Karpas-422 (cell line): ENCODE measurements at regions not wholly inside any gene's neighbourhood (a gene's known extent, or its start where the extent isn't known, plus 50 kb on each side); places are given as distances from the start of the nearest gene placed in this dataset.
A peak's percentile ranks its signal among the peaks of the same experiment; 100 is the strongest.

Experiments
- DNase-seq: peaks from one replicate; pipeline ENCODE4 v3.0.0-alpha.2; 2015
- H2AFZ ChIP-seq: fragments of 200-600 bp; sonication (generic); 2 replicates; pipeline ENCODE4 v1.6.1; 2014; ENCODE audit warnings: antibody characterized with exemption, low read length, mixed read lengths
- H3K27ac ChIP-seq: fragments of 200-600 bp; sonication (generic); 2 replicates; pipeline ENCODE4 v1.5.1; 2014; ENCODE audit warnings: mild to moderate bottlenecking, low read length, moderate library complexity
- H3K27me3 ChIP-seq: fragments of 200-600 bp; sonication (generic); 2 replicates; pipeline ENCODE4 v1.6.1; 2014; ENCODE audit warnings: low read length, mixed read lengths
- H3K36me3 ChIP-seq: fragments of 200-600 bp; sonication (generic); 2 replicates; pipeline ENCODE4 v1.6.1; 2014; ENCODE audit warnings: low read length, mixed read lengths; ENCODE audit not compliant: insufficient read depth
- H3K4me1 ChIP-seq: fragments of 200-600 bp; sonication (generic); 2 replicates; pipeline ENCODE4 v1.6.1; 2014; ENCODE audit warnings: mild to moderate bottlenecking, low read length, mixed read lengths
- H3K4me2 ChIP-seq: fragments of 200-600 bp; sonication (generic); 2 replicates; pipeline ENCODE4 v1.6.1; 2014; ENCODE audit warnings: low read length, low read depth, mild to moderate bottlenecking; ENCODE audit not compliant: poor library complexity, severe bottlenecking
- H3K4me3 ChIP-seq: fragments of 200-600 bp; sonication (generic); 2 replicates; pipeline ENCODE4 v1.5.1; 2014; ENCODE audit warnings: mild to moderate bottlenecking, antibody characterized with exemption, low read length, mixed read lengths
- H3K79me2 ChIP-seq: fragments of 200-600 bp; sonication (generic); 2 replicates; pipeline ENCODE4 v1.6.1; 2014; ENCODE audit warnings: mild to moderate bottlenecking, low read length, mixed read lengths
- H3K9ac ChIP-seq: fragments of 200-600 bp; sonication (generic); 2 replicates; pipeline ENCODE4 v1.6.0; 2014; ENCODE audit warnings: low read length
- H3K9me2 ChIP-seq: fragments of 200-600 bp; sonication (generic), shearing (Covaris generic); replicated peaks from 2 replicates; pipeline ENCODE4 v1.6.0; 2014; ENCODE audit warnings: mild to moderate bottlenecking, low read length, moderate library complexity; ENCODE audit not compliant: insufficient read depth
- H3K9me3 ChIP-seq: fragments of 300-700, 200-600 bp; sonication (generic); 2 replicates; pipeline ENCODE4 v1.6.1; 2014; ENCODE audit warnings: low read length, mixed read lengths
- H4K20me1 ChIP-seq: fragments of 200-600 bp; sonication (generic); 2 replicates; pipeline ENCODE4 v1.6.1; 2014; ENCODE audit warnings: mild to moderate bottlenecking, antibody characterized with exemption, low read length, low read depth; ENCODE audit not compliant: insufficient read depth

DNA sequence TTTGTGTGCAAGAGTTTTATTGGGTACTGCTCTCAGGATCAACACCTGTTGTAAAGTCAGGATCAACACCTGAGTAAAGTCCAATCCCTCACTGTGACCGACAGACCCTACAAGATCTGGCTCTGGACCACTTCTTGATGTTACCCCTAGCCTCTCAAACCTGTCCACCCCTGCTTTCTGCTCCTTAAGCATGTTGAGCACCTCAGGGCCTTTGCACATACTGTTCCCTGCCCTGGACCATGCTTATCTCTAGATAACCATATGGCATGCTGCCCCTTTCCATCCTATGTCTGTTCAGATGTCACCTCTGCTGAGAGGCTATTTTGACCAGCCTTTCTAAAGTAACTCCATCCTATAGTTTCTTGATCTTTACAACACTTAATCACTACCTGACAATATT lies 269.6 kb downstream of the SMARCA2 start:
- no peak overlapping the region for H3K9ac ChIP-seq
- peak overlapping the region; percentile 60 for H3K4me2 ChIP-seq
- H3K9me2 ChIP-seq: no peaks in the 10 kb centered on the region
- H3K79me2 ChIP-seq: no peaks in the 10 kb centered on the region
- H3K27me3 ChIP-seq: no peaks in the 10 kb centered on the region
- H3K9me3 ChIP-seq: no peaks in the 10 kb centered on the region
- H3K4me3 ChIP-seq: no peak overlapping the region
- no peaks in the 10 kb centered on the region for H3K36me3 ChIP-seq
- no peak for DNase-seq
- H4K20me1 ChIP-seq: no peaks in the 10 kb centered on the region
- H3K27ac ChIP-seq: peak overlapping the region; percentile 95
- no peak overlapping the region for H2AFZ ChIP-seq
- peaks cover 62% of the 10 kb centered on the region for H3K4me1 ChIP-seq

DNA sequence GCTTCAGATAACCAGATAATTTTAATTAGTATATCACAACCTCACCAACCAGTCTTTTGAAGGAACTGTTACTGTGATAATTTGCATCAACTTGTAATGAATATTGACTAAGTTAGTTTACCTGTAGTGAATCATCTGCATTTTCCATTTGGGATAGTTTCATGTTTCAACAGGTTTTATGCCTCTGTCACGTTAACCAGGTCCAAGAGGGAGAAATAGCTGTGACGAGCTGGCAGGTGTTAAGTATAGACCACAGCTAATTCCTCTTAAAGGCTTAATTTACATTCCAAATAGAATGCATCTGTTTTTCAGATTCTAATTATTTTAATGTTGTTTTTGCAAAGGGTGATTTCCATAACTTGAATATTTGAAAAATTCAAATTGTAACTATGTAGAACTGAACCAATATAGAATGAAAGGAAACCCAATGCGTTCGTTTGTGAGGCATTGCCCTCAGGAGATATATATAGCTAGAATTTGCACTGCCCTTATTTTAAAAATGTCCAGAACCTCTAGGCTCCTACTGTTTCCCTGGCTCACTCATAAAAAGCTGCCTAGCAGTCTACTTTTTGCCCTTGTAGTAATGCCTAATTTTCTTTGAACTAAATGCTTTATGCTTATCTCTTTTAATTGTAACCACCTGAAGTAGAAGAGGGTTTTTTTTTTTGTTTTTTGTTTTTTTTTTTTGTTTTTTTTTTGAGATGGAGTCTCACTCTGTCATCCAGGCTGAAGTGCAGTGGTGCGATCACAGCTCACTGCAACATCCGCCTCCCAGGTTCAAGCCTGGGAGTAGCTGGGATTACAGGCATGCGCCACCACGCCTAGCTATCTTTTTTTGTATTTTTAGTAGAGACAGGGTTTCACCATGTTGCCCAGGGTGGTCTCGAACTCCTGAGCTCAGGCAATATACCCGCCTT lies 270.5 kb downstream of the SMARCA2 start:
- peak overlapping the region; percentile 37 for H3K9ac ChIP-seq
- H3K27me3 ChIP-seq: no peaks in the 10 kb centered on the region
- no peaks in the 10 kb centered on the region for H3K9me3 ChIP-seq
- peak overlapping the region; percentile 4 for H3K4me3 ChIP-seq
- peaks cover 71% of the 10 kb centered on the region for H3K4me1 ChIP-seq
- H3K9me2 ChIP-seq: no peaks in the 10 kb centered on the region
- no peaks in the 10 kb centered on the region for H3K79me2 ChIP-seq
- no peaks in the 10 kb centered on the region for H3K36me3 ChIP-seq
- peak overlapping the region; percentile 47; the same call in 1 of the 2 replicates for H2AFZ ChIP-seq
- peak; percentile 72 for DNase-seq
- no peaks in the 10 kb centered on the region for H4K20me1 ChIP-seq
- peak overlapping the region; percentile 60 for H3K4me2 ChIP-seq
- peak overlapping the region; percentile 95 for H3K27ac ChIP-seq

DNA sequence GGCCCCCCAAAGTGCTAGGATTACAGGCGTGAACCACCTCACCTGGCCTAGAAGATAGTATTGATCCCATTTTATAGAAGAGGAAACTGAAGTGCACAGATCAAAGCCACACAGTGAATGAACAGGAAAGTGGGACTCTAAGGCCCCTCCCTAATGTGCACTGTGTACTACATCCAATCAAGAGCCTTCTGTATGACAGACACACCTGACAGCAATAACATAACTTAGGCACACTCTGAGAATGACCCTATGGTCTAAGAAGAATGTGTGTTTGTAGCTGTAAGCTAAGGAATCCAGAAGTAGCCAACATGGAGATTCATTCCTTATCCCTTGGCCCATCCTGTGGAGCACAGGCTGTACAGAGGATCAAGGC lies 271.2 kb downstream of the SMARCA2 start:
- Histone ChIP-seq H3K79me2 (no peaks in the 10 kb centered on the region), H4K20me1 (no peaks in the 10 kb centered on the region), H3K4me2 (peak overlapping the region; percentile 60), H3K36me3 (no peaks in the 10 kb centered on the region), H3K4me3 (no peak overlapping the region), H3K27ac (peak overlapping the region; percentile 95), H3K27me3 (no peaks in the 10 kb centered on the region), H3K4me1 (peaks cover 77% of the 10 kb centered on the region), H2AFZ (no peak overlapping the region), H3K9ac (peak overlapping the region; percentile 37), H3K9me3 (no peaks in the 10 kb centered on the region), H3K9me2 (no peaks in the 10 kb centered on the region)
- DNase-seq: no peak

DNA sequence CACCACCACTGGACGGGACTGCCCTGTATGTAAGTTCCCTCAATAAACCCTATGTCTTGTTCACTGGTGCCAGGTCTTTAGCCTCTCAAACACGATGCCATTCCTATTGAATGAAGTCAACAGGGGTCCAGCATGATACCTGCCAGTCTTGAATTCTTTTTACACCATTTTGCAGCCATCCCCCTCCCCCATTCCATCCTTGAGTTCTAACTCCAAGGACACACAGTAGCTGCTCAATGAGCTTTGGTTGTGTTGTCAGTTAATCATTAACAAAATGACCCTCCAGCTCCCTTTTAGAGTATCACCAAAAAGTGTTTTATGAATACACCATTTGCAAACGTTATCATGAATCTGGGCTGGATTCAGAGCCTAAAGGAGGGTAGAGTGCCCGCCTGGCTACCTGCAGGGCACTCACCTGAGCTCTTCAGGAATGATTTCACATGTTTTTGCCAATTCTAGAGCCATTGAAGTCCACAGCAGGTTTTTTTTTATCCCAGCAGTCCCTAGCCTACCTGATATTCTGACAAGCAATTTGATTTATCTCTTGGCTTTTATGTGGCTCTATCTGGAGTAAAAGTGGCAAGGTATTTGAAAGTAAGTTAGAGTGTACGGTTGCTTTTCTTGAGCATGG lies 271.8 kb downstream of the SMARCA2 start:
- no peaks in the 10 kb centered on the region for H4K20me1 ChIP-seq
- H3K79me2 ChIP-seq: no peaks in the 10 kb centered on the region
- no peak for DNase-seq
- H3K4me3 ChIP-seq: no peak overlapping the region
- peaks cover 83% of the 10 kb centered on the region for H3K4me1 ChIP-seq
- no peaks in the 10 kb centered on the region for H3K9me2 ChIP-seq
- no peaks in the 10 kb centered on the region for H3K36me3 ChIP-seq
- no peaks in the 10 kb centered on the region for H3K27me3 ChIP-seq
- H3K9me3 ChIP-seq: no peaks in the 10 kb centered on the region
- peak overlapping the region; percentile 28 for H3K9ac ChIP-seq
- H3K4me2 ChIP-seq: peak overlapping the region; percentile 60
- no peak overlapping the region for H2AFZ ChIP-seq
- peak overlapping the region; percentile 95 for H3K27ac ChIP-seq

DNA sequence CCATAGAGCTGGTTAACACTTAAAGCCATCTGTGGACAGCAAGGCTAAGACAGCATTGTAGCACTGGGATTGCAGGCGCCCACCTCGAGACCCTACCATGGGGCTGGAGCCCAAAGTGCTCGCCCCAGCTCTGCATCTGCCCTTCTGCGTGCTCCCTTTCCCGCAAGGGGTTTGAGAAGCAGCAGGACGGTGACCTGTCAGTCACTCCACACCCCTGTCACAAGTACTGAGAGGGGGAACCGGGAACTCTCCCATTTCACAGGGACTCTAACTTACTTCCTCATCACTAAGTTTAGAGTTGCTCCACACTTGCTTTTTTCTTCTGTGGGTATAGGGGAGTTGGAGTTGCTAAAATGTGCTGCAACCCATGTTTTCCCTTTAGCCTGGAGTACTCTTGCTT lies 273.2 kb downstream of the SMARCA2 start:
- no peaks in the 10 kb centered on the region for H3K36me3 ChIP-seq
- no peaks in the 10 kb centered on the region for H3K9me3 ChIP-seq
- H3K79me2 ChIP-seq: no peaks in the 10 kb centered on the region
- H3K27me3 ChIP-seq: no peaks in the 10 kb centered on the region
- DNase-seq: no peak
- no peaks in the 10 kb centered on the region for H3K9me2 ChIP-seq
- peaks cover 97% of the 10 kb centered on the region for H3K4me1 ChIP-seq
- H3K4me2 ChIP-seq: peak overlapping the region; percentile 59
- no peak overlapping the region for H3K4me3 ChIP-seq
- peak overlapping the region; percentile 95 for H3K27ac ChIP-seq
- no peak overlapping the region for H2AFZ ChIP-seq
- H3K9ac ChIP-seq: peak overlapping the region; percentile 80
- no peaks in the 10 kb centered on the region for H4K20me1 ChIP-seq

DNA sequence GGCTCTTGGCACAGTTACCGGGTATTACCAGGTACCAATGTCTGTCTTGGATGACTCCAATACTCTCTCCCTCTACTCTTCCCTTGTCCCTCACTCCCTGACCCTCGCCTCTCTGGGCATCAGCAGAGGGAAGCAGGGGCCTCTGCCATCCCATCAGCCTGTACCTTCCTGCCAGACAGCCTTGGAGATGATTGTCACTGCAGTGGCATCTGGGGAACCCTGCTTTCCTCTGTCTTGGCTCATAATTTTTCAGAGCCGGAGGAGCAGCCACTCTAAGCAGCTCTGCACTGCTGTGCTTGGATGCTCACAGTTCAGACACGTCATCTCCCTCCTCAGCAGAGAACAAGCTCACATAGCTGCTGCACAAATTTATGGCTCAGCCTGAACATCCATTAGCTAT lies 274.1 kb downstream of the SMARCA2 start:
- no peaks in the 10 kb centered on the region for H3K27me3 ChIP-seq
- H3K4me3 ChIP-seq: peak overlapping the region; percentile 54; the same call in 1 of the 2 replicates
- H3K27ac ChIP-seq: peak overlapping the region; percentile 95
- peak overlapping the region; percentile 80 for H3K9ac ChIP-seq
- no peaks in the 10 kb centered on the region for H3K9me3 ChIP-seq
- no peaks in the 10 kb centered on the region for H3K79me2 ChIP-seq
- peak; percentile 86 for DNase-seq
- no peak overlapping the region for H2AFZ ChIP-seq
- H4K20me1 ChIP-seq: no peaks in the 10 kb centered on the region
- peak overlapping the region; percentile 59 for H3K4me2 ChIP-seq
- no peaks in the 10 kb centered on the region for H3K9me2 ChIP-seq
- H3K4me1 ChIP-seq: peaks cover 100% of the 10 kb centered on the region
- no peaks in the 10 kb centered on the region for H3K36me3 ChIP-seq

DNA sequence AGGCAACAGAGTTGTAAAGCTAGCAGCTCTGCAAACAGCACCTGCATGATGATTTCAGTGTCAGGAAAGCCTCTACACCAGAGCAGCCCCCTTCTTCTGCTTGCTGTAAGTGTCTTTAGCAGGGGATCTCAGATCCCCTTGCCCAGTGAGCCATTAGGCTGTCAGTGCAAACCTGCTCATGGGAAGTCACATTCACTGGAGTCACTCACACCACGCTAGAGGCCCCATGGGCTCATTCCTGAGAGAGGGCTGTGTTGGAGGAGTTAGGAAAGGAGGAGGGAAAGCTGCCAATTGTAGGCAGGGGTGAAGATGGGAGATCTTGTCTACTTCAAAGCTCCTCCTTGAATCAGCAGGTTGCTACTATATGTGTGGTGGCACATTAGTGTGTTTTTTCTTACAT lies 275.2 kb downstream of the SMARCA2 start:
- no peaks in the 10 kb centered on the region for H4K20me1 ChIP-seq
- no peaks in the 10 kb centered on the region for H3K9me3 ChIP-seq
- H2AFZ ChIP-seq: peak overlapping the region; percentile 25; the same call in 1 of the 2 replicates
- peak overlapping the region; percentile 60 for H3K9ac ChIP-seq
- no peaks in the 10 kb centered on the region for H3K79me2 ChIP-seq
- H3K9me2 ChIP-seq: no peaks in the 10 kb centered on the region
- H3K4me2 ChIP-seq: peak overlapping the region; percentile 59
- peak overlapping the region; percentile 95 for H3K27ac ChIP-seq
- DNase-seq: no peak
- H3K4me3 ChIP-seq: no peak overlapping the region
- H3K4me1 ChIP-seq: peaks cover 95% of the 10 kb centered on the region
- no peaks in the 10 kb centered on the region for H3K27me3 ChIP-seq
- no peaks in the 10 kb centered on the region for H3K36me3 ChIP-seq

DNA sequence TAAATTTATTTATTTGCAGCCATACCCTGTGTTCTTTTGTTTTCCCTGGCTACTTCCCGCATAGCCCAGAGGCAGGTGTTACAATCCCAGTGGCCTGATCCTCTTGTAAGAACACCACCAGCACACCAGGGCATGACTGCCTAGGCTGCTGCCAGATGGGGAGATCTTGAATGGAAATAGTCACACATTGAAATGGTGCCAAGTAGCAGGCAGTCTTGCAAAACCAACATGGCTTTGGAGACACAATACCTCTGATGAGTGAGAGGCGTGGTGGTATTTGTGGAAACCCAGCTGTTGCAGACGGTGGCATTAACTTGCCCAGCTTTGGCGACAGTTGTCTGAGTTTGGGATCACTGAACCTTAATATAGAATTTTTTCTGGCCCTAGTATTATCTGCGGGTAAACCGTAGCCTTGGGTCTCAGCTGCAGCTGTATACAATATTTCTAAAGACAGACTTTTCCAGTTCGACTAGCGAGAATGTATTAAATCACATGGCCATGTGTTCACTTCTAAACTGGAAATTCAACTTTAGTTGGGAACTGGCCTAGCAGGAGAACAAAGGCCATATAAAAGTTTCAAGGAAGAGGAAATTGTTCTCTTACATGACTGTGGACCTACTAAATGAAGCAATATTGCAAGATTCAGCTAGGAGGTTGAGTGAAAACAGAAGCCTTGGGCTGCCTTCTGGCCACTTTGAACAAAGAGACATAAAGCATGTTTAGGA lies 277.0 kb downstream of the SMARCA2 start:
- Histone ChIP-seq H3K9ac (peak overlapping the region; percentile 60), H3K36me3 (no peaks in the 10 kb centered on the region), H3K9me3 (no peaks in the 10 kb centered on the region), H3K4me1 (peaks cover 78% of the 10 kb centered on the region), H4K20me1 (no peaks in the 10 kb centered on the region), H3K27ac (peak overlapping the region; percentile 95), H3K79me2 (no peaks in the 10 kb centered on the region), H3K4me2 (peak overlapping the region; percentile 59), H2AFZ (peak overlapping the region; percentile 52; the same call in 1 of the 2 replicates), H3K9me2 (no peaks in the 10 kb centered on the region), H3K4me3 (no peak overlapping the region), H3K27me3 (no peaks in the 10 kb centered on the region)
- peak; percentile 86 for DNase-seq
